GM04503 (cell line): ENCODE measurements at regions not wholly inside any gene's neighbourhood (a gene's known extent, or its start where the extent isn't known, plus 50 kb on each side); places are given as distances from the start of the nearest gene placed in this dataset.

Experiments
- DNase-seq: peaks from one replicate; pipeline ENCODE4 v3.0.0-alpha.2; 2012; ENCODE audit warnings: low read depth

- no peak for DNase-seq
Observed at GRCh38 chr11:19472679-19473078, 231.9 kb upstream of the E2F8 start.

GRCh38 chr11:19467904-19468303, 227.2 kb upstream of the E2F8 start:
- DNase-seq, result no peak

- no peak for DNase-seq
Observed at GRCh38 chr11:19466314-19466713, 225.6 kb upstream of the E2F8 start.

GRCh38 chr11:19463976-19464375, 223.2 kb upstream of the E2F8 start:
- DNase-seq, result no peak

GRCh38 chr11:19460718-19461405, 220.1 kb upstream of the E2F8 start:
- DNase-seq, result no peak

- no peak for DNase-seq
Observed at GRCh38 chr11:19459240-19459639, 218.5 kb upstream of the E2F8 start.

GRCh38 chr11:19458721-19459120, 218.0 kb upstream of the E2F8 start:
- DNase-seq, result no peak

- no peak for DNase-seq
Observed at GRCh38 chr11:19458231-19458630, 217.5 kb upstream of the E2F8 start.

- DNase-seq, result no peak
Observed at GRCh38 chr11:19455731-19456130, 215.0 kb upstream of the E2F8 start.

- no peak for DNase-seq
Observed at GRCh38 chr11:19453651-19454257, 213.0 kb upstream of the E2F8 start.

GRCh38 chr11:19451609-19452008, 210.9 kb upstream of the E2F8 start:
- no peak for DNase-seq

GRCh38 chr11:19450282-19450681, 209.5 kb upstream of the E2F8 start:
- DNase-seq, result no peak

- DNase-seq, result no peak
Observed at GRCh38 chr11:19448651-19449050, 207.9 kb upstream of the E2F8 start.

- no peak for DNase-seq
Observed at GRCh38 chr11:19447150-19447566, 206.4 kb upstream of the E2F8 start.

GRCh38 chr11:19445771-19446170, 205.0 kb upstream of the E2F8 start:
- DNase-seq, result no peak

- peak; percentile 54 for DNase-seq
Observed at GRCh38 chr11:19444231-19444630, 203.5 kb upstream of the E2F8 start.

- no peak for DNase-seq
Observed at GRCh38 chr11:19442554-19442910, 201.8 kb upstream of the E2F8 start.

GRCh38 chr11:19441752-19442553, 201.2 kb upstream of the E2F8 start:
- DNase-seq, result peak; percentile 75

- no peak for DNase-seq
Observed at GRCh38 chr11:19441288-19441687, 200.5 kb upstream of the E2F8 start.

GRCh38 chr11:19437760-19438159, 197.0 kb upstream of the E2F8 start:
- DNase-seq, result peak; percentile 60

- DNase-seq, result no peak
Observed at GRCh38 chr11:19436932-19437331, 196.2 kb upstream of the E2F8 start.

GRCh38 chr11:19435306-19435989, 194.7 kb upstream of the E2F8 start:
- no peak for DNase-seq

- no peak for DNase-seq
Observed at GRCh38 chr11:19433791-19434190, 193.0 kb upstream of the E2F8 start.
